Glutamatergic neuron (in vitro differentiated cells): ENCODE measurements at regions not wholly inside any gene's neighbourhood (a gene's known extent, or its start where the extent isn't known, plus 50 kb on each side); places are given as distances from the start of the nearest gene placed in this dataset.

Experiments
- DNase-seq: peaks from one replicate; pipeline ENCODE4 v3.0.0; 2022
- H3K27ac Mint-ChIP-seq: one replicate; pipeline ENCODE4 v1.8.0; 2020; ENCODE audit warnings: mild to moderate bottlenecking, mixed read lengths, inconsistent platforms; ENCODE audit not compliant: unreplicated experiment
- H3K27me3 Mint-ChIP-seq: one replicate; pipeline ENCODE4 v1.8.0; 2020; ENCODE audit warnings: mild to moderate bottlenecking, moderate library complexity, mixed read lengths, inconsistent platforms; ENCODE audit not compliant: unreplicated experiment
- H3K36me3 Mint-ChIP-seq: one replicate; pipeline ENCODE4 v1.8.0; 2020; ENCODE audit warnings: mild to moderate bottlenecking, mixed read lengths, inconsistent platforms; ENCODE audit not compliant: unreplicated experiment
- H3K4me1 Mint-ChIP-seq: one replicate; pipeline ENCODE4 v1.8.0; 2020; ENCODE audit warnings: mild to moderate bottlenecking, low read depth, mixed read lengths, inconsistent platforms; ENCODE audit not compliant: unreplicated experiment
- H3K4me3 Mint-ChIP-seq: one replicate; pipeline ENCODE4 v1.8.0; 2020; ENCODE audit warnings: mild to moderate bottlenecking, mixed read lengths, inconsistent platforms; ENCODE audit not compliant: unreplicated experiment
- H3K9me3 Mint-ChIP-seq: one replicate; pipeline ENCODE4 v1.8.0; 2020; ENCODE audit warnings: mild to moderate bottlenecking, moderate library complexity, mixed read lengths, inconsistent platforms; ENCODE audit not compliant: unreplicated experiment
- TF ChIP-seq, protein P1 (sequence below): fragments of 200-600 bp; sonication (generic); IDR thresholded peaks from one replicate; pipeline ENCODE4 v1.5.0; 2021; ENCODE audit not compliant: partially characterized antibody, unreplicated experiment

GRCh38 chr10:130455111-130455695, 319.0 kb downstream of the GLRX3 start:
- TF ChIP-seq, protein P1, sequence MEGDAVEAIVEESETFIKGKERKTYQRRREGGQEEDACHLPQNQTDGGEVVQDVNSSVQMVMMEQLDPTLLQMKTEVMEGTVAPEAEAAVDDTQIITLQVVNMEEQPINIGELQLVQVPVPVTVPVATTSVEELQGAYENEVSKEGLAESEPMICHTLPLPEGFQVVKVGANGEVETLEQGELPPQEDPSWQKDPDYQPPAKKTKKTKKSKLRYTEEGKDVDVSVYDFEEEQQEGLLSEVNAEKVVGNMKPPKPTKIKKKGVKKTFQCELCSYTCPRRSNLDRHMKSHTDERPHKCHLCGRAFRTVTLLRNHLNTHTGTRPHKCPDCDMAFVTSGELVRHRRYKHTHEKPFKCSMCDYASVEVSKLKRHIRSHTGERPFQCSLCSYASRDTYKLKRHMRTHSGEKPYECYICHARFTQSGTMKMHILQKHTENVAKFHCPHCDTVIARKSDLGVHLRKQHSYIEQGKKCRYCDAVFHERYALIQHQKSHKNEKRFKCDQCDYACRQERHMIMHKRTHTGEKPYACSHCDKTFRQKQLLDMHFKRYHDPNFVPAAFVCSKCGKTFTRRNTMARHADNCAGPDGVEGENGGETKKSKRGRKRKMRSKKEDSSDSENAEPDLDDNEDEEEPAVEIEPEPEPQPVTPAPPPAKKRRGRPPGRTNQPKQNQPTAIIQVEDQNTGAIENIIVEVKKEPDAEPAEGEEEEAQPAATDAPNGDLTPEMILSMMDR = no peak
- Mint-ChIP-seq H3K4me3 (no peak overlapping the region), H3K4me1 (no peaks in the 10 kb centered on the region), H3K36me3 (peaks cover 10% of the 10 kb centered on the region), H3K27me3 (peaks cover 3% of the 10 kb centered on the region), H3K27ac (no peak overlapping the region), H3K9me3 (peaks cover 5% of the 10 kb centered on the region)
- no peak for DNase-seq

DNA sequence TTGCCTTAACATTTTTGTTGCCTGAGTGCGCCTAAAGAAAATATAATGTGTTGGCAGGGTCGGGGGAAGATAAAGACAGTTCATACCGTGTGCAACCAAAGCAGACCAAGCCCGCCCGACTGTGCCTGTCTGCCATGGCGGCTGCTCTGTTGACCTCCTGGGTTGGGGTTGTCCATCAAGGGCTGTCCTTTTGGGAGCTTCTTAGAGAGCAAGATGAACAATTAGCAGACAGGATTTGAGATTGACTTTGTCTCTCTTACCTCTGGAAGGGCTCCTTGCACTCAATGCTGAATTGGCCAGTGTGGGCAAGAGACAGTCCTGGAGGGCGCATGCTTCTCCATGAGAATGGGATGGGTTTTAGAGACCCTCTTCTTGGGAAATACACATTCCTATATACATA, 319.6 kb downstream of the GLRX3 start:
- peaks cover 10% of the 10 kb centered on the region for H3K36me3 Mint-ChIP-seq
- no peak for DNase-seq
- TF ChIP-seq, protein P1 = no peak
- peaks cover 3% of the 10 kb centered on the region for H3K27me3 Mint-ChIP-seq
- H3K4me3 Mint-ChIP-seq = no peak overlapping the region
- no peak overlapping the region for H3K27ac Mint-ChIP-seq
- H3K9me3 Mint-ChIP-seq = peaks cover 5% of the 10 kb centered on the region
- H3K4me1 Mint-ChIP-seq = no peaks in the 10 kb centered on the region

- H3K9me3 Mint-ChIP-seq = peaks cover 5% of the 10 kb centered on the region
- no peak overlapping the region for H3K27ac Mint-ChIP-seq
- H3K36me3 Mint-ChIP-seq = peaks cover 10% of the 10 kb centered on the region
- no peak overlapping the region for H3K4me3 Mint-ChIP-seq
- H3K4me1 Mint-ChIP-seq = no peaks in the 10 kb centered on the region
- TF ChIP-seq, protein P1 = no peak
- no peak for DNase-seq
- H3K27me3 Mint-ChIP-seq = peaks cover 3% of the 10 kb centered on the region
These were observed 320.4 kb downstream of the GLRX3 start for GRCh38 chr10:130456616-130457015.

- Mint-ChIP-seq H3K27ac (no peak overlapping the region), H3K36me3 (peaks cover 3% of the 10 kb centered on the region), H3K27me3 (peaks cover 7% of the 10 kb centered on the region), H3K9me3 (peaks cover 8% of the 10 kb centered on the region), H3K4me3 (no peak overlapping the region), H3K4me1 (no peaks in the 10 kb centered on the region)
- DNase-seq = no peak
- TF ChIP-seq, protein P1 = no peak
These were observed 322.3 kb downstream of the GLRX3 start for GRCh38 chr10:130458509-130458908.

DNA sequence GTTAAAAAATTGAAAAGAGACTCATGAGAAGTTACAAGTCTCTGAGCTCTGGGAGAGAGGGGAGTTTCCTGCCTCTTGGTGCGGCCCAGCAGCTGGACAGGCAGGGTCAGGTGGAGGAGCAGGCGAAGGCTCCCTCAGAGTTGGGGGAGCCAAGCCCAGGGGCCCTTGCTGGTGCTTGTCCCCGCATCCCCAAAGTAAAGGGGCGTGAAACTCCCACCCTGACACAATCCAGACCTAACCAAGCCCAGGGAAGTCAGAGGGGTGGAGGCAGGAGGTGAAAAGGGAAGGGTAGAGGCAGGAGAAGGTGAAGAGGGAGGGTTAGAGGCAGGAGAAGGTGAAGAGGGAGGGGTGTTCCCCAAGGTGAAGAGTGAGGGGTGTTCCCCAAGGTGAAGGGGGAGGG, 322.8 kb downstream of the GLRX3 start:
- peaks cover 3% of the 10 kb centered on the region for H3K36me3 Mint-ChIP-seq
- H3K4me3 Mint-ChIP-seq = no peak overlapping the region
- H3K27me3 Mint-ChIP-seq = peaks cover 9% of the 10 kb centered on the region
- H3K4me1 Mint-ChIP-seq = no peaks in the 10 kb centered on the region
- H3K27ac Mint-ChIP-seq = no peak overlapping the region
- no peak for DNase-seq
- H3K9me3 Mint-ChIP-seq = peaks cover 8% of the 10 kb centered on the region
- TF ChIP-seq, protein P1 = no peak
